Limb (tissue), 2 donors: ENCODE measurements at regions not wholly inside any gene's neighbourhood (a gene's known extent, or its start where the extent isn't known, plus 50 kb on each side); places are given as distances from the start of the nearest gene placed in this dataset.

Experiments used
- DNase-seq, 2 donors: peaks; one replicate each; pipeline ENCODE4 v3.0.0-alpha.2; 2016; ENCODE audit errors: extremely low spot score in 2 of 2

DNA sequence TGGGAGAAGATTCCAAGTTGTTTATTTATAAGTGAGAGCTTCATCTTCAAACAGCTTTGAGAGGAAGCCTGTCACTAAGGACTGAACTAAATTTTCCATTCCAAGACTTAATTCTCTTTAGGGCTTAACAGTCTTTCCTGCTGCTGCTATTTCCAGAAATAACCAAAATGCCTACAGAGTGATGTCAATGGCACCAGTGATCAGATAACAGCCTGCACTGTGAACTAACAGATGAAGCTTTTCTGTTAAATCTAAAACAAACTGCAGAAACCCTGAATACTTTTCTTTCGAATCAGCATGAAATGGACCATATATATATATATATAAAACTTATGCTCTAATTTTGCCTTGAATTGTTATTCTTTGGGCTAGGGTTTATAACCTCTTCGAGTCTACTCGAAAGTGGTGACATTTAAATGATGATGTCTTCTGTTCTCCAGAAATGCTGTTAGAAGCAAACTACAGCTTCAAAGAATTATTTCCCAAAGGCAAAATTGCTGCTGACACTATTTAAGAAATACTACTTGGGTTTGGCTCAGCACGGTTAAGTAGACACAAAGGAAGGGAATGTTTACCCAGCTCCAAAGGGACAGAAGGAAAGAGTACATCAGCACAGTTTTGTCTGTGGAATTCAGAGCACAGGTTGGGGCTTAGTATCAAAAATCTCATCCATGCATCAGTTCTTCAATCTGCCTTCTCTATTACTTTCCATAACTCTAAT is 238.5 kb upstream of the LRRN1 start:
- DNase-seq: peak in 1 of 2 donors; percentile 54

DNA sequence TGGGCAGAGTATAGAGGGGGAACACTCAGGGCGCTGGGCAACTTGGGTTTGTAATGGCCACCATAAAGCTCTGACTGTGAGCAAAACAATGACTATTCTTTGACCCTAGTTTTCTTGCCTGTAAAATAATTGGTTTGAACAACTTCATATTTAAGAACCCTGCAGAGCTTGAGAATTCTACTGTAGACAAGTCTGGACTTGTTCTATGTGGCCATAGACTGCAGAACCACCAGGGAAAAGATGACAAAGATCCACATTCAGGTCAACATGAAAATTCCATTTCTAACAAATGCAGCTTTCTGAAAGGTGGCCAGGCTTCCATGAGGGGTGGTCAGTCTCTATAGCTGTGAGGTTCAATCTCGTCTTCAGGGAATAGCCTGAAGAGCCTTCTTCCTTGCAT is 239.4 kb upstream of the LRRN1 start:
- no peak for DNase-seq

DNA sequence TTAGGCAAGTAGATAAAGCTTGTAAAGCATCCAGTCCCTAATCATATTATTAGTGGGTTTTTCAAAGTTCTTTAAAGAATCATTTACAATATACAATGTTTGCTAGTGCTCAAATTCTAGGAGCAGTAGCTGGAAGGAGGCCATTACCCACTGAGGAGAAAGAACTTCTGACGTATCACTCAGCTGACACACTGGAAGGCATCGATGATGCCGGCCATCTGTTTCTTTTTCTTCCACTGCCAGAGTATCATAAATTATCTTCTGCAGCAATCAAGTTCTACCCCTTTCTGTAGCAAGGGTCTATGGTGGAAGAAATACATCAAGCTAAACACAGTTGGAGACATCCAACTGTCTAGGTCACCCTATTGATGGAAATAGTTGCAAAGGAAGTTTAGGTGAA is 243.2 kb upstream of the LRRN1 start:
- DNase-seq: no peak

DNA sequence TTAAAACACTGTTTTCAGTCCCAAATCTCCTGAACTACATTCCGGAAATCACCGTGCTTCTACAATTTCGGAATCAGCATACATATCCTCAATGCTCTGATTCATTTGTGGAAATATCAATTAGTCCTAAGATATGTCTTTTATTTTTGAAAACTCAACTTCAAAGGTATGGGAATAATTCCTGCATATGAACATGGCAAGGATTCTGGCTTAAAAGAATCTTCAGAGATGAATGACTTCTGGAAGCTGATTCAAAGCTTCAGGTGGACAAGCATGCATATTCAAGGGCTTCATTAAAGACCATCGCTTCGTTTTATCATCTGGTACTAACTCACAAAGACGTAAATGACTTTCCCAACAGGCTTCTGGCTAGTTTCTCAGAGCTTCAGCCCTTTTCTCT is 246.0 kb upstream of the LRRN1 start:
- no peak for DNase-seq

DNA sequence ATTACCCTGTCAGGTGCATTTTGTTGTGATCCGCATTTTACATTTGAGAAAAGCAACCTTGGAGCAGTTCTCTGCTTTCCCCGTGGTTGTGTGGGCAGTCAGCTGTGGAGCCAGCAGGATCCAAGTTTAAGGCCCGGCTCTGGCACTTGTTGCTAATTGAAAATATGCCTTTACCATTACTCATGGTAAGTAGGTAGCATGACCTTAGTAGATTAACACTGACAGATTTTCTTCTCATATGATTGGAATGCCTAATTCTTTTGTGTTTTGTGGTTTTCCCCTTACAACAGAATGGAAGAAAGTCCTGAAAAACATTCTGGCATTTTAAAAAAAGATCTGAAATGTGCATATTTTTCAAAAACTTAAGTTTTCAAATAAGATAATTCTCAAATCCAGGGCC is 246.5 kb upstream of the LRRN1 start:
- DNase-seq: no peak

DNA sequence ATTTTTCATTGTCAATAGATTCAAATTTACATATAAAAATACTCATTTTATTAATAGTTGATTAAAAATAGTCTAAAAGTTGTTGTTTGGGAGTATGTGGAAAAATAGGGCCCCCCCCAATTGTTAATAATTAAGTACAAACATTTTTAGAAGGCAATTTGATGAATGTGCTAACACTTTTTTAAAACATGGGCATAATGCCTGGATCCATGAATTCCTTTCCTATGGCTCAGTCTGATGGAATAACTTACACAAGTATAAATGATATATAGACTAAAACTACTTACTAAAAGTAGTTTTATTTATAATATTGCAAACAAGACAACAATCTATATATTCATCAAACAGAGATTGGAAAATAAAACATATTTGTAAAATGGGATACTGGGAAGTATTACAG is 247.2 kb upstream of the LRRN1 start:
- no peak for DNase-seq

DNA sequence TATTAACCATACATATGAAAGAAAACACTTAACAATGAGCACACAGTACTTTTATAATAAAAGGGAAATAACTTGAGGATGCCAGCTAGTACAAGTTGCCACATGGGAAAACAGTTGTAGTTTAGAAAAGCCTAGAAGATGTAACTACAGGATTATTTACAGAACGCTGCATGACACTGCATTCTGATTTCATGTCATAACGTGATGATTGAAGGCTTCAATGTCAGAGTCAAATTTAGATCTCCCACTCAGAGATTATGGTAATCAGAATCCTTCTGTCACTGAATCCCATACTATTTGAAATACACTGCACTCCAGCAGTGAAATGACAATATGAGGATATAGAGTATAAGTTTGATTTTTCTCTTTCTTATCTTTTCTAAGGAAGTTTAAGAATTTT is 253.9 kb upstream of the LRRN1 start:
- no peak for DNase-seq

DNA sequence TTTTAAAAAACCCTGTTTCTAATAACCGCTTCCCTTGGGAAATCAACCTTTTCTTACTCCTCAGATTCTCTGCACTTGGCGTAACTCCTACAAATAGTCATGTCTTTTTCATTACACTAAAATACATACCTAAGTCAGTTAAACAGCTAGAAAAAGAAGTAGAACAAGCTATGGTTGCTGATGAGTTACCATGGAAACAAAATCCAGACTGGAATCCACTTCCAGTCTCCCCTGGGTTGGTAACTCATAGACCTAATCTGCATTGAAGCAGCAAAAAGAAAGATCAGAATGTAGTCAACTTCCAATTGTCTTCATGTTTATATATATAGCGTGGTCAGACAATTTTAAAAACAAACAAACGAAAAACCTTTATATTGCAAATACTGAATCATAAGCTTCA is 260.8 kb upstream of the LRRN1 start:
- DNase-seq: no peak

DNA sequence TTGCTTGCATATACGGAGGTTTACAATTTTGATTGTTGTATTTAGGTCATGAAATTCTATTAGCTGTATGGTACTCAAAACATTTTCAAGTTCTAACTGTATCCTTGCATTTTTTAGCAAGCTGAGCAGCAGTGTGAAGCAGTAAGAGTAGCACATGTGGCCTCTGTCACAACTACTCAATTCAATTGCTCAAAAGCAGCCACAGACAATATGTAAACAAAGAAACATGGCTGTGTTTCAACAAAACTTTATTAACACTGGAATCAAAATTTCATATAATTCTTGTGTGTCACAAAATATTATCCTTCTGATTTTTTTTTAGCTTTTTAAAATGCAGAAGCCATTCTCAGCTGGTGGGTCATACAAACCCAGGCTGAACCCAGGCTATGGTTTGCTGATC is 266.7 kb upstream of the LRRN1 start:
- no peak for DNase-seq

DNA sequence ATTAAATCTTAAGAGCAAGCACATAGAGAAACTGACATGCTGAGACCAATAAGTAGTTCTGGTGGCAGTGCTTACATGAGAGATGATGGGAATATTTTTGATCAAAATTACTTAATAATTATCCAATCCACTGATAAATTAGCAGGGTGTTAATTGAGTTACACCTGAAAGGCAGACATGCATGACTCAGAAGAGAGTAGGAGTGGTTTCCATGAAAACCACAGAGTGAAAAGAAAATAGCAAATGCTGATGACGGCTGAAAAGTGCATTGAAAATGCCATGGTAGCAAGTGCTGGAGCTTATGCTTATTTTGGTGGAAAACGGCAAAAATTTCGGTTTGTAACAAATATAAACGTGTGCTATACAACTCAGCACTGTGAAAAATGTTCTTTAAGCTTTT is 267.8 kb upstream of the LRRN1 start:
- DNase-seq: no peak

DNA sequence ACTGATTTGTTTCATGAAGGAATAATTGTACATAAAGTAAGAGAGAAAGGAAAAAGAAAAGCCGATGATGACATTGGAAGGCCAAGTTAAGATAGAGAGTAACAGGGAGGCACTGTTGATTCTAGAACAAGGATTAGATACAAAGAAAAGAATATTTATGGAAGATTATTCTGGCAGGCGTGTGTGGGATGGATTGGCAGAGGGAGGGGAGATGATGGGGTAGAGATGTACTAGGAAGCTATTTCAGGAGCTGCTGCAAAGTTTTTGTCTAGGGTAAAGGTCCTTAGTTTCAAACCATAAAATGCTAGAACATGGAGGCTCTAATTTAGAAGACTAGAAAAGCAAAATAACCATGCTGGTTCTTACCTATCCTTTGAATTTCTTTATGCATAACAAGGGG is 280.0 kb upstream of the LRRN1 start:
- DNase-seq: no peak

DNA sequence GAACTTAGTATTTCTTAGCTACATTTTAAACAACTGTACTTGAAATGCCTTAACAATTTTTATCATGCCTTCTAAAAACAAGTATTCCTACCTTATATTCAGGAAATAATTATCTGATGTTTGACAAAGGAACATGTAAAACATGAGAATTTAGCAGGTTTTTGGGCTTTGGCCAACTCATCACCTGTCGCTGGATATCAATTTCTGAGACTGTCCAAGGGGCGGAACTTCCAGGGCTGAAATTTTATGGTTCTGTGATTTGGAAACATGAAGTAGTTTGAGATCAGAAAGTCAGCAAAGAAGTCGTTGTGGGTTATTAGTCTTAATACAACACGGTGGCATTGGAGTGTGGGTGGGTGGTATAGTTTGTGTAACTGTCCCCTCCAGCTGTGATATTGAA is 282.2 kb upstream of the LRRN1 start:
- DNase-seq: no peak

DNA sequence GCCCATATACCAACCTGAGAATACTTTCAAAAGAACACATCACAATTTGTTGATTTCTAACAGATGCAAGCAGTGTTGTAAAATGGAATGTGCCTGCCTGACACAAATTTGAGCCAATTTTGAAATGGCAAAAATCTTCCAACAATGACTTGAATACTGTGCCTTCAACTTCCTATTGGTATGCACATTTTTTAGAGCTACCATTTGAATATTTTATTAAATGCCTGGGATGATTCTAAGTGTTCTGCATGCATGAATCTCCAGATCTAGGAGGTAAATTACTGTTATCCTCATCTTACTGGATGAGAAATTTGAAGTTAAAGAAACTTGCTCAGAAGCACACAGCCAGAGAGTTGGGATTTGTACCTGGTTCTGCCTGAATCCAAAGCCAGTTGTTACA is 282.8 kb upstream of the LRRN1 start:
- no peak for DNase-seq

DNA sequence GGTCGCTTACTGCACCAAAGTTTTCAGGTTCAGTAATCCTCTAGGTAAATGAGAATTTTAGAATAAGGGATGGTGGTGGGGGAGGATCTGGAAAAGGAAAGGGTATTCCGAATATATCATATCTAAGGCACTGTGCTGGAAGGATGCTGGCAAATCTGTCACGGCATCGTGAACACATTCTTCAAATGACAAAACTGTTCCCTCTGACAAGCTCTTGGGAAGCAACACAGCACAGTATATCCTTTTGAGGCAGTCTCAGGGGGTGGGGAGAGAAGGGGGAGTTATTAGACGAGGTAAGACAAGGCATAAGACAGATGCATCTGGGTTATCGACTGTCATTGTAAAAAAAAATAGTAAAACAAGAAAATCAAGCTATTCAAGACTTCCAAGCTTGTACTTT is 289.6 kb upstream of the LRRN1 start:
- no peak for DNase-seq

DNA sequence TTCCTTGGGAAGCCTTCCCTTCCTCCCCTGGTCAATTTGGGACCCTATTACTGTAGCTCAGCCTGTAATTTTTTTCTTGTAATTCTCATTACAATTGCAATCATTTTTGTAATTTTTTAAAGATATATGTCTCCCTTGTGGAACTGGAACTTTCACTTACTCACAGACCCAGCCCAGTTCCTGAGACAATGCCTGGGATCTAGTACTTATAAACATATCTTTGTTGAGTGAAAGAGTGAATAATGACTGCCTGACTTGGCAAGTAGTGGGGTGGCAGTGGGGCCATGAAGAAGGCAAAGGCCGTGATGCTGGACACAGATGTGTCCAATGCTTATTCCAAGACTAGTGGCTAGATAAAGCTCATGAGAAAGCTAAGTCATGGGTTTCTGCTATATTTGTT is 294.5 kb upstream of the LRRN1 start:
- no peak for DNase-seq

DNA sequence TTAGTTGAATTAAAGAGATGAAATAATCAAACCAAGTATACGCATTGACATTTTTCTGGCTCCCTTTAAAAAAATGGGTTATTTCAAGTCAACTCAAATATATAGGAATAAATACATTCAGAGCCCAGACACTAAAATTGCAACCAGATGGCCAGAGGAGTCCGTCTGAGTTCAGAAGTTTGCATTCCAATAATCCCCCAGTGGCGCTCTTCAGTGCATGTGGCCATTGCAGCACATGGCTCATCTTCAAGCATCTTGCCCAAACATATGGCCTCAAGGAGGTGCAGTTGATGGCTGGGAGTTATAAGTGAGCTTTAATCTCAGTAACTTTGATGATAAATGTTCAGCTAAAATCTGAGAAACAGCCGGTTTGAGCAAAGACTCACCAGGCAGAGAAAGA is 295.8 kb upstream of the LRRN1 start:
- peak; percentile 30 to 77 for DNase-seq

DNA sequence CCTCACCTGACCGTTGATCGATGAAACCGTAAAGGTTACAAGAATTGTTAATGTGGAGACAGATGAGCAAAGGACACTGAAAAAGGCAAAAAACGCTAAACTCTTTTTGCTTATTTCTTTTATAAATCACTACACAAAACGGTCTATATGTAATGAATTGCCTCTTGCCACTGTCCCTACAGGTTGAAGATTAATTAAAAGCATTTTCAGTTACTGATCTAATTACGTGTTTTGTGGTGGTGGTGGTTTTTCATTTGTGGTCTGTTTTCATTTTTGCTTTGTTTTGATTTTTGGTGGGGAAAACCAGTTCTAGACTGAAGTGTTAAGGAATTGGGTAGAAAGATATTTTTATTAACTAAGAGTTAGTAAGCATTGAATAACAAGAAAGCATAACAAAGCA is 299.2 kb upstream of the LRRN1 start:
- no peak for DNase-seq

DNA sequence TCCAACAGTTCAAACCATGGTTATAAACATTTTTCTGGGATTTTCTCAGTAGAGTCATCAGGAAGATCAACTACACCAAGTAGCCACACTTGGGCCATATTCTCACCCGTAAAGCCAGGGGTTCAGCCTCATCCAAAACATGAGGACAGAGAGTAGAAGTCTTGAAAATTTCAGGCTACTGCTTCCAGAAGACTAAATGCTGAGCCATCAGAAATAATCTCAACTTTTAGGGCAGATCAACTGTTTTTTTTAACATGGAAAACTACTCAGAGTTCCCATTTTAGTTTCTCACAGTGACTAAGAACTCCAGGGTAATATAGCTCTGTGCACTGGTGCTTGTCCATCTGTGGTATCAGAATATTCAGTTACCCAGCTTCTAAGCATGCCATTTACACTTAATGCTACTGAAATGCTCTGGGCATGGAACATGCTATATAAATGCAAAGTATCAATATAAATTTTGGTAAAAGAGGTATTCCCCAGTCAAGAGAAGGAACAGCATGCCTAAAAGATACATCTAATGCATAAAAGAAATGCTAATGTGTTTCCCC is 300.1 kb upstream of the LRRN1 start:
- no peak for DNase-seq

DNA sequence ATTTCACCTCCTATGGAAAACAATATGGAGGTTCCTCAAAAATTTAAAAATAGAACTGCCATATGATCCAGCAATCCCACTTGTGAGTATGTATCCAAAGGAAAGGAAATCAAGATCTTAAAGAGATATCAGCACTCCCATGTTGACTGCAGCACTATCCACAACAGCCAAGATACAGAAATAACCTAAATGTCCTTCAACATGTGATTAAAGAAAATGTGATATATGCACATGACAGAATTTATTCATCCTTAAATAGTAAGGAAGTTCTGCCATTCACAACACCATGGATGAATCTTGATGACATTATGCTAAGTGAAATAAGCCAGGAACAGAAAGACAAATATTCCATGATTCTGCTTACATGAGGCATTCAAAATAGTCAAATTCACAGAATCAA is 303.6 kb upstream of the LRRN1 start:
- DNase-seq: no peak

DNA sequence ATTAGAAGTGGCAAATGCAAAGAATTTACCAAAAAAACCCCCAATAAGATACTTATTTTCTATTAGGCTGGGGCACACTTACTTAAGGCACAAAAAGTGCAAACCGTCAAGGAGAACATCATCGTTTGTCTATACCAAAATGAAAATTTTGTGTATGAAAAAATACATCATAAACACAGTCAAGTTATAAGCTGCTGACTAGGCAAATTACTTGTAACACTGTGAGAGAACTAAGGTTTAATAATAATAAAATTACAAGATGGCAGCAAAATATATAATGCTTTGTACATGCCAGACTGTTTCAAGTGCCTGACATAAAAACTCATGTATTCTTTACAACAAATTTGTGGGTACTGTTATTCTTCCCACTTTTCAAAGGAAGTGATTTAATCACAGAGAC is 297.2 kb upstream of the CRBN start:
- DNase-seq: no peak

DNA sequence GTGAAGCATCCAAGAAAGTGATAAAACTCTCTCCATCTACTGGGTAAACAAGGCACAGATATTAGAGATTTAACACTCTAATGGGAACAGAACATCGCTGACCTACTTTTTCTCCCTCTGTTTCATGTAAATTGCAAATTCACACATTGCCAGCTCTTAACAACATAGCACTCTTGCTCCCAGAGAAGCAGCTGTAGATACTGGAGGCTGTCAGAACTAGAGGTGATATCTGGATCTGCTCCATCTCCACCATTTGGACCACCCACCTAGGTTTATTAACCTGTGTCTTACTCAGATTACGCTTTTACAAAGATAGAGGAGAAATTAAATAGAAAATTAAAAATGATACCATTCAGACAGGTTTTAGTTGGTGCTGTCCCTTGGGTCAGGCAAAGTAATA is 289.1 kb upstream of the CRBN start:
- no peak for DNase-seq

DNA sequence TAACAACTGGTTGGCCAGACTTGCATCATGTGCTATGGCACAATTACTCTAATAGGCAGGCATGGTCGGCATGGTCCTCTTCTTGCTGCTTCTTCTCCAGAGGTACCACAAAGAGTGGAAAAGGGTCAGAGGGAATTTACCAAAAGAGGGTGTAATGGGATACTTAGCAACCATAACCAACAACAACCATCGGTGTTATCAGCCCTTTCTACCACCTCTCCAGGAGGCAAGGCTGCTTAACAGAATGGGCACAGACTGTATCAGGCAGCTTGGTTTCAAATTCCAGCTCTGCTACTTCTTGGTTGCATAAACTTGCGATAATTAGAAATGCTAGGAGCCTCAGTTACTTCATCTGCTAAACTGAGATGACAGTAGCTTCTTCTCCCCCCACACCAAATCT is 284.6 kb upstream of the CRBN start:
- DNase-seq: no peak

DNA sequence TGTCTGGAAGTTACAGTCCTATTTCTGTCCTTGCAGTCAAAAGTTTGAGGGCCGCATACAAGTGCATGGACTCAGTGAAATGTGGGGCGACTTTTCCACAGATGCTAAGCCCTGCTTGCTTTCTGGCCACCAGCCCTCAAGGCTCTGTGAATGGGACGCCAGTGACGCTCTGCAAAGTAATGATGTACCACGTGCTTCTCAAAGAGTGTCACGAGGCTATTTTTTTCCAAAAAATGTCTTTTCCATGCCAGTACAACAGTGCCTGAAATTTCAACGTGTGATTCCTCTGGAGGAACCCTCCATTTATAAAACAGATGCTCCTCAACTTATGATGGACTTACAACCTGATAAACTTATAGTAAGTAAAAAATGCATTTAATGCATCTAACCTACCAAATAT is 281.8 kb upstream of the CRBN start:
- no peak for DNase-seq

DNA sequence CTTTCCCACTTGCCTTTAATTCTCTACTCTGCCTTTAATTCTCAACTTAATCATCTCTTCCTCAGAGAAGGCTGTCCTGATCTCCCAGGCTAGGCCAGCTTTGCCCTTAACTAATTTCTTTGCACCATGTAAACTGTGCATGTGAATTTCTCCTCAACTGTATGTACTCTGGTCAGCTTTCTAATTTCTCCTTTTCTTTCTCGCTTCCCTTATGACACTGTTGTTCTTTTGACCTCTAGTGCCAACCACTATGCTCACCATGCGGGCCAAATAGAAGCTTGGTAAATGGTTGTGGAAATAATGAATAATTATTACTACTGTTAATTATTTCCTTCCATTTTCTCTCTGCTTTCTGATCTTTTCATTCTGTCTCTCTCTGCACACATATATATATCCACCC is 269.0 kb upstream of the CRBN start:
- no peak for DNase-seq
